ENCODE measurements at regions not wholly inside any gene's neighbourhood (a gene's known extent, or its start where the extent isn't known, plus 50 kb on each side); places are given as distances from the start of the nearest gene placed in this dataset.

DNA sequence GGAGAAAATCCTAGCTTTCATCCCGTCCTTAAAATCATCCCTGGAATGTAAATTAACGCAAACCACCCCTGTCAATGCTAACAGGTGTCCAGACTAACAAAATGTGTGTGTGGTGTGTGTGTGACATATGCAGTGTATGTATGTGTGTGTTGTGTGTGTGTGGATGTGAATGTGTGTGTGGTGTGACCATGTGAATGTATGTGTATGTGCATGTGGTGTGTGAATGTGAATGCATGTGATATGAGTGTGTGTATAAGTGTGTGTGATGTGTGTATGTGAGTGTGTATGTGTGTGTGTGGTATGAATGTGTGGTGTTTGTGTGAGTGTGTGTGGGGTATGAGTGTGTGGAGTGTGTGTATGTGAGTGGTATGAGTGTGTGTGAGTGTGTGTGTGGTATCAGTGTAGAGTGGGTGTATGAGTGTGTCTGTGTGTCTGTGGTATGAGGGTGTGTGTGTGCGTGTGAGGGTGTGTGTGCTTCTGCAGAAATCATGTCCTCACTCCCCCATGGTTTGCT, 190.8 kb downstream of the TEX29 start:
- no peaks in the 10 kb centered on the region for H3K36me3 ChIP-seq (ENCODE audit: control insufficient read depth in 1 of 2, insufficient read depth in 2 of 2, low read length in 1 of 2)
- WGBS, 2 donors, result 68 to 75% methylated on average over 3 of the region's 3 CpGs
- no peaks in the 10 kb centered on the region for H3K4me1 ChIP-seq (ENCODE audit: control insufficient read depth in 1 of 2, insufficient read depth in 2 of 2, low read length in 2 of 2)
- no peak overlapping the region for H3K4me3 ChIP-seq (ENCODE audit: low read length in 2 of 2)
- H3K27me3 ChIP-seq (ENCODE audit: control insufficient read depth in 1 of 2, insufficient read depth in 2 of 2, low read length in 1 of 2), result no peaks in the 10 kb centered on the region
- no peak overlapping the region for H3K27ac ChIP-seq (ENCODE audit: low read depth in 1 of 2, low read length in 2 of 2)
- no peaks in the 10 kb centered on the region for H3K9me3 ChIP-seq (ENCODE audit: control insufficient read depth, low read length)
- no peak for DNase-seq
- peak; percentile 3 for ATAC-seq (ENCODE audit: low FRiP score)
- intact Hi-C loops (cut with DNase I), result no loop called here

DNA sequence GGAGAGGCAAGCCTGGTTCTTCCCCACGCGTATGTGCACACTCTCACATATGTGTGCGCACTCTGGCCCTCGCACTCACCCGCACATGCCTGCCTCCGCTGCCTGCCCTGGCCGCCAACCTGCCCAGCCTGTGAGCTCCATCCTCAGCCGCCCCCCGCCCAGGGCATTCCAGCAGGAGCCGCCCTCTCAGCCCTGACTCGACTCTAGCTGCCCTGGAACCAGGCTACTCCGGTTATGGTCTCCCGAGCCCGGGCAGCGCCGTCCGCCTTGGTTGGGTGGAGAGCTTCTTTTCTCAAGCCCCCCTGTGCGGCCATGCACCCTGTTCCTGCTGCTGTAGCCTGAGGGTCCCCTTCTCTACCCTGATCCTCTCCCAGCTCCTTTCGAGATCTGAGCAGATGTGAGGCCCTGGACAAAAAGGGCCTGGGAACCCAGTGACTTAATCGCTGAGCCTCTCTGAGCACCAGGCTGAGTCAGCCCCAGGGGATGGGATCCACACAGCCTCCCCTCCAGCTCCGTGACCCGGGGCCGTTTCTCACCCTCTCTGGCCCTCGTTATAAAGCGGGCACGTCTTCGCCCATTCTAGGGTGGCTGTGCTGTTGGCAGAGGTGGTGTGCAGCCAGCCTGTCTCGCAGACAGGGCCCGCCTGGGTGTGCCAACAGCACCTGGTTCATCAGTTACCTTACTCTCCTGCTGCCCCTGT, 191.5 kb downstream of the TEX29 start:
- ATAC-seq (ENCODE audit: low FRiP score), result peak; percentile 21
- intact Hi-C loops (cut with DNase I), result no loop called here
- 76 to 78% methylated on average over 29 of the region's 29 CpGs for WGBS, 2 donors

DNA sequence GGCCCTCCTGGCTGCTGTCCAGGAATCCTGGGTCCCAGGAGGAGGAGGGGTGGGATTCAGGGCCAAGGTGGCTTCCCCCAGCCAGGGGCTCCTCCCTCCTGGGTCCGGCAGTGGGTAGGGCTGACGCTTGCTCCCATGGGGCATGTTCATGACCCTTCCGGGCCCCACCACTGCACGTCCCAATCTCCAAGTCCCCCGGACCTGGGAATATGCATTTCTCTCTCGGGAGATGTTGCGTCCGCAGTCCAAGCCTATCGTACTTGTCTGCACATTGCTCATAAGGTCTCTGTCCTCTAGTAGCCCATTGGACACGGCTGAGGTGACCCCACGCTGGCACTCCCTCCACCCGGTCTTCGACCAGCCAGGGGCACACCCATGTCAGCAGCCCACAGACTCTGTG, 192.3 kb downstream of the TEX29 start:
- WGBS, 2 donors, result 64 to 69% methylated on average over 13 of the region's 13 CpGs
- Histone ChIP-seq H3K36me3 (ENCODE audit: control insufficient read depth in 1 of 2, insufficient read depth in 2 of 2, low read length in 1 of 2) (no peaks in the 10 kb centered on the region), H3K9me3 (ENCODE audit: control insufficient read depth, low read length) (no peaks in the 10 kb centered on the region), H3K27ac (ENCODE audit: low read depth in 1 of 2, low read length in 2 of 2) (no peak overlapping the region), H3K4me1 (ENCODE audit: control insufficient read depth in 1 of 2, insufficient read depth in 2 of 2, low read length in 2 of 2) (no peaks in the 10 kb centered on the region), H3K27me3 (ENCODE audit: control insufficient read depth in 1 of 2, insufficient read depth in 2 of 2, low read length in 1 of 2) (no peaks in the 10 kb centered on the region), H3K4me3 (ENCODE audit: low read length in 2 of 2) (no peak overlapping the region)
- ATAC-seq (ENCODE audit: low FRiP score) (no peak), DNase-seq (no peak)
- intact Hi-C loops (cut with DNase I), result no loop called here

More for the DNA sequence above, 191.5 kb downstream of the TEX29 start:
- DNase-seq, result no peak
- H3K4me1 ChIP-seq (ENCODE audit: control insufficient read depth in 1 of 2, insufficient read depth in 2 of 2, low read length in 2 of 2), result no peaks in the 10 kb centered on the region
- no peak overlapping the region for H3K27ac ChIP-seq (ENCODE audit: low read depth in 1 of 2, low read length in 2 of 2)
- no peaks in the 10 kb centered on the region for H3K9me3 ChIP-seq (ENCODE audit: control insufficient read depth, low read length)
- no peaks in the 10 kb centered on the region for H3K27me3 ChIP-seq (ENCODE audit: control insufficient read depth in 1 of 2, insufficient read depth in 2 of 2, low read length in 1 of 2)
- H3K36me3 ChIP-seq (ENCODE audit: control insufficient read depth in 1 of 2, insufficient read depth in 2 of 2, low read length in 1 of 2), result no peaks in the 10 kb centered on the region
- no peak overlapping the region for H3K4me3 ChIP-seq (ENCODE audit: low read length in 2 of 2)

DNA sequence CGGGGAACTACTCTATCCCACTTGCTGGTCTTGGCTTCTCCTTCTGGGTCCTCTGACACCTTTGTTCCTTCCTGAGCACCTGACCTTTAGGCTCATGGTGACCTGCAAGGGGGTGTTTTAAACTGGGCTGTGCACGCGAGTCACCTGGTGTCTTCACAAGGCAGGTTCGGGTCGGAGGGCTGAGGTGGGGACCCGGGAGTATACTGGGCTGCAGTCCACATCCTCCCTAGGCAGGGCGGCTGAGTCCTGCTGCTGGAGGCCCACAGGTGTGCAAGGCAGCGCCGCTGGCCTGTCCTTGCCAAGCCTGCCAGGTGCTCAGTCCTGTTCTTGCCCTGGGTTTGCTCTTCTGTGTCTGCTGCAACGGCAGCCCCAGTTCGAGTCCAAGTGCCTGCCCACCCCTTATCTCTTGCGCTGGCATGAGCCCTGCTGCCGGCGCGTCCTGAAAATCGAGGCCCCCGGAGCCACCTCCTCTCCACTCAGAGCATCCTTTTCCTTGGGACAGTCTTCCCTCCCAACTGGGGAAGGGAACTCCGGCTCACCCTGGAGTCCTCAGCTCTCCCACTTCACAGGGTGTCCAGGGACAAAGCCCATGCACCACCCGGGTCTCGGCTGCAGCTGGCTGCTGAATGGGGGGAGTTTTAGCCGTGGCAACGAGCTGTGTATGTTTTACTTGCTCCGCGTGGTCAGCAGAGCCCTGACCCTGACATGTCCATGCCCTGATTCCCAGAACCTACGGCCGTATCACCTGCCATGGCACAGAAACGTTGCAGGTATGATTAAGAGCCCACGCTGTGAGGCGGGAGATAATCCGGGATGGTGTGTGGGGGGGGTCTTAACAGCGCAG, 193.5 kb downstream of the TEX29 start:
- DNase-seq (no peak), ATAC-seq (ENCODE audit: low FRiP score) (no peak)
- H3K27ac ChIP-seq (ENCODE audit: low read depth in 1 of 2, low read length in 2 of 2), result no peak overlapping the region
- intact Hi-C loops (cut with DNase I), result no loop called here
- H3K9me3 ChIP-seq (ENCODE audit: control insufficient read depth, low read length), result no peaks in the 10 kb centered on the region
- WGBS, 2 donors, result 75 to 78% methylated on average over 31 of the region's 31 CpGs
- H3K4me1 ChIP-seq (ENCODE audit: control insufficient read depth in 1 of 2, insufficient read depth in 2 of 2, low read length in 2 of 2), result no peaks in the 10 kb centered on the region
- H3K36me3 ChIP-seq (ENCODE audit: control insufficient read depth in 1 of 2, insufficient read depth in 2 of 2, low read length in 1 of 2), result no peaks in the 10 kb centered on the region
- H3K27me3 ChIP-seq (ENCODE audit: control insufficient read depth in 1 of 2, insufficient read depth in 2 of 2, low read length in 1 of 2), result no peaks in the 10 kb centered on the region
- H3K4me3 ChIP-seq (ENCODE audit: low read length in 2 of 2), result no peak overlapping the region

DNA sequence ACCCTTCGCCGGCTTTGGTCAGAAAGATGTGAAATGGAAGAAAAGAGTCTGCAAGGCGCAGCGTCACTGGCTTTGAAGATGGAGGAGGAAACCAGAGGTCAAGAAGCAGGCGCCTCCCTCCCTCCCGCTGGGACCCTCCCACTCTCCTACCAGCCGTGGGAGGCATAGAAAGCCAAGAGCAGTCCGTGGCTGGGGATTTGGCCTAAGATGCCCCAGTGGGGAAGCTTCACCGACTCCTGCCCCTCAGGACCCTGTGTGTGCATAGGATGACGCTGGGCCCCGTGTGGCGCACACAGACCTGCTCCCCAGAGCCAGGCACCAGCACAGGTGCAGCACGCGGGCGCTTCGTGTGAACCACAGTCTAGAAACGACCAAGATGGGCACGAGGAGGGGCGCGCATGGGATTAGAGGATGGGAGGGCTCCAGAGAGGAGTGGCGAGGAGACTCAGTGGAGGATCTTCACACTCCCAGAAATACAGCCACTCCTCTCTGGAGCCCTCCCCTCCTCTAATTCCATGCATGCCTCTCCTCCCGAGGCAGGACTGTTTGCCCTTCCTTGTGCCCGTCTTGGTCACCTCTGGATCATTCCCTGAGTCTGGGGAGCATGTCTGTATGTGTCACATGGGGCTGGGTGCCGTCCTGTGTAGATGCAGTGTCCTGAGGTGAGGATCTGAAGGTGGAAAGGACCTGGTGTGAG, 194.3 kb downstream of the TEX29 start:
- Histone ChIP-seq H3K9me3 (ENCODE audit: control insufficient read depth, low read length) (no peaks in the 10 kb centered on the region), H3K4me3 (ENCODE audit: low read length in 2 of 2) (no peak overlapping the region), H3K36me3 (ENCODE audit: control insufficient read depth in 1 of 2, insufficient read depth in 2 of 2, low read length in 1 of 2) (no peaks in the 10 kb centered on the region), H3K27me3 (ENCODE audit: control insufficient read depth in 1 of 2, insufficient read depth in 2 of 2, low read length in 1 of 2) (no peaks in the 10 kb centered on the region), H3K27ac (ENCODE audit: low read depth in 1 of 2, low read length in 2 of 2) (no peak overlapping the region), H3K4me1 (ENCODE audit: control insufficient read depth in 1 of 2, insufficient read depth in 2 of 2, low read length in 2 of 2) (no peaks in the 10 kb centered on the region)
- ATAC-seq (ENCODE audit: low FRiP score), result no peak
- DNase-seq, result no peak
- intact Hi-C loops (cut with DNase I), result no loop called here
- WGBS, 2 donors, result 59 to 61% methylated on average over 24 of the region's 24 CpGs

DNA sequence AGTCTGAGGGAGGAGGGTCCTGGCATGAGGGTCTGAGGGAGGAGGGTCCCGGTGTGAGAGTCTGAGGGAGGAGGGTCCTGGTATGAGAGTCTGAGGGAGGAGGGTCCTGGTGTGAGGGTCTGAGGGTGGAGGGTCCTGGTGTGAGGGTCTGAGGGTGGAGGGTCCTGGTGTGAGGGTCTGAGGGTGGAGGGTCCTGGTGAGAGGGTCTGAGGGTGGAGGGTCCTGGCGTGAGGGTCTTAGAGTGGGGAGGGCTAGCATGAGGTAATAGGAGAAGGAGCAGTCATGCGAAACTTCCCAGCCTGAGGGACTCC, 194.8 kb downstream of the TEX29 start:
- WGBS, 2 donors, result 71 to 72% methylated on average over 3 of the region's 3 CpGs
- intact Hi-C loops (cut with DNase I), result no loop called here
- no peaks in the 10 kb centered on the region for H3K27me3 ChIP-seq (ENCODE audit: control insufficient read depth in 1 of 2, insufficient read depth in 2 of 2, low read length in 1 of 2)
- H3K4me3 ChIP-seq (ENCODE audit: low read length in 2 of 2), result no peak overlapping the region
- ATAC-seq (ENCODE audit: low FRiP score), result no peak
- DNase-seq, result no peak
- H3K9me3 ChIP-seq (ENCODE audit: control insufficient read depth, low read length), result no peaks in the 10 kb centered on the region
- H3K4me1 ChIP-seq (ENCODE audit: control insufficient read depth in 1 of 2, insufficient read depth in 2 of 2, low read length in 2 of 2), result no peaks in the 10 kb centered on the region
- no peak overlapping the region for H3K27ac ChIP-seq (ENCODE audit: low read depth in 1 of 2, low read length in 2 of 2)
- no peaks in the 10 kb centered on the region for H3K36me3 ChIP-seq (ENCODE audit: control insufficient read depth in 1 of 2, insufficient read depth in 2 of 2, low read length in 1 of 2)

DNA sequence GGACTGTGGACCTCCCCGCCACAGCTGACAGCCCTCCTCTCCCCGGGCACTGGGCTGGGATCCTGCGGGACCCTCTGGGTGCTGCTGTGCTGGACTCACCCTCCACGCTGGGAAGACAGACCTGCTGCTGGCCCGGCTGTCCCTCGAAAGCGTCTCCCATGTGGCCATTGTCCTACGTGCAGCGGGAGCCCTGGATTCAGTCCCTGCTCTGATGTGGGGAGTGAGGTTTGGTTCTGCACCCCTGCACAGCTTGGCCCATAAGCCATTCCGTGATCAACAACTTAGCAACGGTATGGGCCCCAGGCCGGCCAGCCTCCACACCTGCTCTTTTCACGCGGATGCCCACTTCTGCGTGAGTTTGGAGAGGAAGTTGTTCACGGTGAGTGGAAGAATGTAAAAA, 195.2 kb downstream of the TEX29 start:
- intact Hi-C loops (cut with DNase I), result no loop called here
- ATAC-seq (ENCODE audit: low FRiP score), result no peak
- no peaks in the 10 kb centered on the region for H3K27me3 ChIP-seq (ENCODE audit: control insufficient read depth in 1 of 2, insufficient read depth in 2 of 2, low read length in 1 of 2)
- no peaks in the 10 kb centered on the region for H3K9me3 ChIP-seq (ENCODE audit: control insufficient read depth, low read length)
- no peak overlapping the region for H3K4me3 ChIP-seq (ENCODE audit: low read length in 2 of 2)
- H3K36me3 ChIP-seq (ENCODE audit: control insufficient read depth in 1 of 2, insufficient read depth in 2 of 2, low read length in 1 of 2), result no peaks in the 10 kb centered on the region
- no peaks in the 10 kb centered on the region for H3K4me1 ChIP-seq (ENCODE audit: control insufficient read depth in 1 of 2, insufficient read depth in 2 of 2, low read length in 2 of 2)
- no peak for DNase-seq
- 65 to 68% methylated on average over 16 of the region's 16 CpGs for WGBS, 2 donors
- no peak overlapping the region for H3K27ac ChIP-seq (ENCODE audit: low read depth in 1 of 2, low read length in 2 of 2)

DNA sequence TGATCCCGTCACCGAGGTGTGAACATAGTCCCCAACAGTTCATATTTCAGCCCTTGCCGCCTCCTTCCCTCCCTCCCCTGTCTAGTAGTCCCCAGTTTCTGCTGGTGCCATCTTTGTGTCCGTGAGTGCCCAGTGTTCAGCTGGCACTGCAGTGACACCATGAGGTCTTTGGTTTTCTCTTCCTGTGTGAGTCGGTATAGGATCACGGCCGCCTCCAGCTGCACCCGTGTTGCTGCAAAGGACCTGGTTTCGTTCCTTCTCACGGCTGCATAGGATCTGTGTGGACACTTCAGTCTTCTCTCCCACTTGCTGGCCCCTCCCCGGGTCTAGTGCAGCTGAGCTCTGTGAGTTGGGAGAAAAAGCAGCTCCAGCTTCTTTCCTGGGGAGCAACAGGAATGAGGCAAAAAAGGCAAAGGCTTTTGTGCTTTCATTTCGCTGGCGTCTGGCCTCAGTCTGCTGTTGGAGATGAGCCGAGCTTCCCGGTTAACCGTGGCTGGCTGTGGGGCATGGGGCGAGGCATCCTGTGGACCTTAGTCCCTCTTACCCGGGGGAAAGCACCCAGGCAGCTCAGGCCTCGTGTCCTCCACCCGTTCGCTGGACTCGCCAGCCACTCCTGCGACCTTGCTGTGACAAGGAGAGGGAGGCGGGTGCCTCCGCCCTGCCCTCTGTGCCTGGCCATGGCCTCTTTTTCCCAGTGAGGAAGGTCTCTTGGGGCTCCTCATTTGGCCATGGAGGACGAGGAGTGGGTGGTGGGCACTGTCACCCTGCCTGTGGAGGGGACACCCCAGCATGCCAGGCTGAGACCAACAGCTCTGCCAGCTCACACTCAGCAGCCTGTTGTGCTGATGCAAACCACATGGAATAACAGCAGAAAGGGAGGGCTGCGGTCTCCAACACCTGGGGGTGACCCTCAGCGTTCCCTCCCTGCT, 196.5 kb downstream of the TEX29 start:
- Histone ChIP-seq H3K4me3 (ENCODE audit: low read length in 2 of 2) (no peak overlapping the region), H3K9me3 (ENCODE audit: control insufficient read depth, low read length) (no peaks in the 10 kb centered on the region), H3K36me3 (ENCODE audit: control insufficient read depth in 1 of 2, insufficient read depth in 2 of 2, low read length in 1 of 2) (no peaks in the 10 kb centered on the region), H3K27ac (ENCODE audit: low read depth in 1 of 2, low read length in 2 of 2) (no peak overlapping the region), H3K4me1 (ENCODE audit: control insufficient read depth in 1 of 2, insufficient read depth in 2 of 2, low read length in 2 of 2) (no peaks in the 10 kb centered on the region), H3K27me3 (ENCODE audit: control insufficient read depth in 1 of 2, insufficient read depth in 2 of 2, low read length in 1 of 2) (no peaks in the 10 kb centered on the region)
- DNase-seq, result no peak
- ATAC-seq (ENCODE audit: low FRiP score), result no peak
- 58 to 61% methylated on average over 27 to 28 of the region's 28 CpGs for WGBS, 2 donors
- intact Hi-C loops (cut with DNase I), result no loop called here

All from aorta (tissue), 5 donors.